Globus pallidus (tissue), 1 donor: ENCODE measurements at regions not wholly inside any gene's neighbourhood (a gene's known extent, or its start where the extent isn't known, plus 50 kb on each side); places are given as distances from the start of the nearest gene placed in this dataset.
"Not testable (repeated sequence)": the region's sequence is repeated elsewhere in the genome, so short reads cannot be mapped to it uniquely, and the experiment has no call there.

Source experiments
- DNase-seq: peaks from one replicate; pipeline ENCODE4 v3.0.0-alpha.2; 2015; ENCODE audit warnings: low spot score

- no peak for DNase-seq
These were observed 54.4 kb upstream of the CPHXL start for GRCh38 chr16:75780669-75781068.

GRCh38 chr16:75781683-75782343 is 55.5 kb upstream of the CPHXL start:
- no peak for DNase-seq

GRCh38 chr16:75787440-75787839 is 61.1 kb upstream of the CPHXL start:
- DNase-seq: no peak

GRCh38 chr16:75789237-75789636 is 62.9 kb upstream of the CPHXL start:
- peak; percentile 62 for DNase-seq

- DNase-seq: no peak
These were observed 66.6 kb upstream of the CPHXL start for GRCh38 chr16:75792771-75793492.

GRCh38 chr16:75793641-75794040 is 67.4 kb upstream of the CPHXL start:
- DNase-seq: no peak

- DNase-seq: peak; percentile 20
These were observed 68.1 kb upstream of the CPHXL start for GRCh38 chr16:75794426-75794825.

- no peak for DNase-seq
These were observed 72.4 kb upstream of the CPHXL start for GRCh38 chr16:75798714-75799113.

- peak; percentile 47 for DNase-seq
These were observed 75.0 kb upstream of the CPHXL start for GRCh38 chr16:75801307-75801706.

- DNase-seq: no peak
These were observed 77.5 kb upstream of the CPHXL start for GRCh38 chr16:75803753-75804152.

GRCh38 chr16:75804368-75804767 is 78.1 kb upstream of the CPHXL start:
- no peak for DNase-seq

GRCh38 chr16:75805946-75806345 is 79.7 kb upstream of the CPHXL start:
- no peak for DNase-seq

- DNase-seq: no peak
These were observed 80.2 kb upstream of the CPHXL start for GRCh38 chr16:75806487-75806886.

GRCh38 chr16:75810342-75810741 is 84.1 kb upstream of the CPHXL start:
- DNase-seq: no peak

GRCh38 chr16:75811020-75811634 is 84.8 kb upstream of the CPHXL start:
- peak; percentile 34 for DNase-seq

GRCh38 chr16:75818491-75818890 is 92.2 kb upstream of the CPHXL start:
- no peak for DNase-seq

- no peak for DNase-seq
These were observed 94.4 kb upstream of the CPHXL start for GRCh38 chr16:75820672-75821071.

- no peak for DNase-seq
These were observed 94.8 kb upstream of the CPHXL start for GRCh38 chr16:75821117-75821516.

GRCh38 chr16:75825750-75826149 is 99.5 kb upstream of the CPHXL start:
- DNase-seq: not testable (repeated sequence)

GRCh38 chr16:75827372-75828038 is 101.2 kb upstream of the CPHXL start:
- not testable (repeated sequence) for DNase-seq

- DNase-seq: not testable (repeated sequence)
These were observed 107.1 kb upstream of the CPHXL start for GRCh38 chr16:75833385-75833784.

GRCh38 chr16:75836347-75837010 is 110.2 kb upstream of the CPHXL start:
- DNase-seq: no peak
